HPDE6-E6E7 (cell line): ENCODE measurements at regions not wholly inside any gene's neighbourhood (a gene's known extent, or its start where the extent isn't known, plus 50 kb on each side); places are given as distances from the start of the nearest gene placed in this dataset.
"Not testable (repeated sequence)": the region's sequence is repeated elsewhere in the genome, so short reads cannot be mapped to it uniquely, and the experiment has no call there.

Experiments
- DNase-seq: peaks from one replicate; pipeline ENCODE4 v3.0.0; 2011; ENCODE audit warnings: missing footprints; ENCODE audit errors: extremely low spot score

GRCh38 chr2:91839904-91840868, 3031.0 kb upstream of the TEKT4 start:
- no peak for DNase-seq

- not testable (repeated sequence) for DNase-seq
Measured at GRCh38 chr2:91842264-91842663, 3029.0 kb upstream of the TEKT4 start.

DNA sequence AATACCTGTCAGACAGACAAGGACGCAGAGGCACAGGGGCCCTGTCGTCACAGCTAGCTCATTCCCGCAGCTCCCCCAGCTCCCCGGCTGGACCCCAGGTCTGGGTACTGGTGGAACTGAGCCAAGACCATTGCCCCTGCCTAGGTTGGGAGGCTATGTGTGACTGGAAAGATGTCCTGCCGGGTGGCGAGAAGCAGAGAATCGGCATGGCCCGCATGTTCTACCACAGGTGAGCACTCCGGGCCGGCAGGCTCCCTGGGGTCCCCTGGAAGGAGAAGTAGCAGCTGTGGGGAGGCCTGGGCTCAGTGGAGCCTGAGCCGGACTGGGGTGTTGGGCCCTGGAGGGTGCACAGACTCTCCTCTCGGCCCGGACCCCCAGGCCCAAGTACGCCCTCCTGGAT, 3028.3 kb upstream of the TEKT4 start:
- DNase-seq: not testable (repeated sequence)

- not testable (repeated sequence) for DNase-seq
Measured at GRCh38 chr2:91843723-91844450, 3027.3 kb upstream of the TEKT4 start.

GRCh38 chr2:91844451-91844825, 3026.8 kb upstream of the TEKT4 start:
- DNase-seq: not testable (repeated sequence)

DNA sequence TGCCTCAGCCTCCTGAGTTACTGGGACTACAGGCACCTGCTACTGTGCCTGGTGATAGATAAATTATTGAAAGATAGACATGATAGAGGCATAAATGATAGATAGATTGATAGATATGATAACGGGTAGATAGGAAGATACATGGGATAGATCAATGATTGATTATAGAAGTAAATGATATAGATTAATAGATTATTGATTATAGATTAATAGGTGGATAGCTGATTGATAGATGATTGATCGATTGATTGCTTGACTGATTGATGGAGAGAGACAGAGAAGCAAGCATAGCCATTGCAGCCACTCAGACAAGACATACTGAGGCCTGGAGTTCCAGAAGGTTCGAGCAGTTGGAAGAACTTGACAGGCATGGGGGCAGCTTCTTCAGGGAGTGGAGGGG, 3024.8 kb upstream of the TEKT4 start:
- DNase-seq: not testable (repeated sequence)

DNA sequence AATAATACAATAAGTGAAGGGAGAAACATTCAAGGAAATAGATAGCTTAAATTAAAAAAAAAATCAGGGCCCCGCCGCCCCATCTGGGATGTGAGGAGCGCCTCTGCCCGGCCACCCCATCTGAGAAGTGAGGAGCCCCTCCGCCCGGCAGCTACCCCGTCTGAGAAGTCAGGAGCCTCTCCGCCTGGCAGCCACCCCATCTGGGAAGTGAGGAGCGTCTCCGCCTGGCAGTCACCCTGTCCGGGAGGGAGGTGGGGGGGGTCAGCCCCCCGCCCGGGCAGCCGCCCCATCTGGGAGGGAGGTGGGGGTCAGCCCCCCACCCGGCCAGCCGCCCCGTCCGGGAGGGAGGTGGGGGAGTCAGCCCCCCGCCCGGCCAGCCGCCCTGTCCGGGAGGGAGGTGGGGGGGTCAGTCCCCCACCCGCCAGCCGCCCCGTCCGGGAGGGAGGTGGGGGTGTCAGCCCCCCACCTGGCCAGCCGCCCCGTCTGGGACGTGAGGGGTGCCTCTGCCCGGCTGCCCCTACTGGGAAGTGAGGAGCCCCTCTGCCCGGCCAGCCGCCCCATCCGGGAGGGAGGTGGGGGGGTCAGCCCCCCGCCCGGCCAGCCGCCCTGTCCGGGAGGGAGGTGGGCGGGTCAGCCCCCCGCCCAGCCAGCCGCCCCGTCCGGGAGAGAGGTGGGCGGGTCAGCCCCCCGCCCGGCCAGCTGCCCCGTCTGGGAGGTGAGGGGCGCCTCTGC, 3019.4 kb upstream of the TEKT4 start:
- not testable (repeated sequence) for DNase-seq

DNA sequence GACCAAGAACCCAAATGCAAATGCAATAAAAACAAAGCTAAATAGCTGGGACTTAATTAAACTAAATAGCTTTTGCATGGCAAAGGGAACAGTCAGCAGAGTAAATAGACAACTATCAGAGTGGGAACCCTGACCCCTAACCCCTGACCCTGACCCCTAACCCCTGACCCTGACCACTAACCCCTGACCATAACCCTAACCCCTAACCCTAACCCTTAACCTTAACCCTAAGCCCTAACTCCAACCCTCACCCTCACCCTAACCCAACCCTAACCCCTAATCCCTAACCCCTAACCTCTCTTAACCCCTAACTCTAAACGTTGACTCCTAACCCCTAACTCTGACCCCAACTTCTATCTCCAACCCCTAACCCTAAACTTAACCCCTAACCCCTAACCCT, 3014.3 kb upstream of the TEKT4 start:
- not testable (repeated sequence) for DNase-seq

GRCh38 chr2:91857711-91858110, 3013.5 kb upstream of the TEKT4 start:
- DNase-seq: not testable (repeated sequence)

GRCh38 chr2:91871716-91872115, 2999.5 kb upstream of the TEKT4 start:
- DNase-seq: not testable (repeated sequence)

DNA sequence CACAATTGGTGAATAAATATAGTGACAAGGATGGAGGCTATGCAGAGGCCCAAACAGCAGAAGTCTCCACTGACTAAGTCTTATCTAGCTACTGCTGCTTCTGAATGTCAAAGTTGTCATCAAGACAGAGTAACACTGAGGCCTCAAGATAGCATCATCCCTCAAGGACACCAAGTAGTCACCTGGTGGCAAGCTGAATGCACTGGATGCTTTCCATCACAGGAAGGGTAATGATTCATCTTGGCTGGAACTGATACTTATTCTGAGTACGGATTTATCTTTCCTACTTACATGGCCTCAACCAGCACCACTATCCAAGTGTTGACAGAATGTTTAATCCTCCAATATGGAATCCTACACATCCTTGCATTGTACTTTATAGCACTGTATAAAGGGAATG, 2997.8 kb upstream of the TEKT4 start:
- DNase-seq: not testable (repeated sequence)

GRCh38 chr2:91877658-91878210, 2993.5 kb upstream of the TEKT4 start:
- DNase-seq: not testable (repeated sequence)

DNA sequence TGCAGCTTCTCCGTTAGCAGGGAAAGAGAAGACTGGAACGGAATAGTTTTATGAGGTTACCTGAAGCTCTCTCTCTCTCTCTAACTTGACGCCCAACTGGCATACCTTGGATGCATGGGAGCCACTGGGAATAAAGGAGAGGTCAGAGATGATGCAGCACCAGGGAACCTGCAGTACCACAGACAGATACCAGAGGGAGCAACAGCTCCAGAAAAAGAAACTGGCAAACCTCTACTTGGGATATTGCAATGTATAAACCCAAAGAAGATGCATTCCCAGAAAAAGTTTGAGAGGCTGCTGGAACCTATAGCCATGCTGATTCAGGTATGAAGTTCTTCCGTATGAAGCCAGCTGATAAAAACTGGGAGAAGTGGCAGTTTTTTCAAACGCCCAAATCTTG, 2976.1 kb upstream of the TEKT4 start:
- not testable (repeated sequence) for DNase-seq

DNA sequence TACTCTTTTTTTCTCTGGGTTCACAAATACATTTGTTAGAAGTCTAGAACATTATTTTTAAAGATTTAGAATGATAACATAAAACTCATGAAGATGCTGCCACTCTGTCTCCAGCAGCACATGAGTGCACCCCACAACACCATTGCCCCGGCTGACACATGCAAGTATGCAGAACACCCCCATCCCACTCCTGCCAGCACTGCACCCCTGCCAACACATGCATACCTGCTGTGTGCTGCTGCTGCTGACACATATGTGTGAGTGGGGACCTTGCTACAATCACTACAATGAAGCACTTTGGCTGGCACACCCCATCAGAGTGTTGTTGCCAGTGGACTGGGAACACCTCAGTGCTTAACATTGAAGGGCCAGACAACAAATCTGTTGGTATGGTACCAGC, 2953.6 kb upstream of the TEKT4 start:
- DNase-seq: not testable (repeated sequence)
